B cell (primary cell): ENCODE measurements at regions not wholly inside any gene's neighbourhood (a gene's known extent, or its start where the extent isn't known, plus 50 kb on each side); places are given as distances from the start of the nearest gene placed in this dataset.
"Not testable (repeated sequence)": the region's sequence is repeated elsewhere in the genome, so short reads cannot be mapped to it uniquely, and the experiment has no call there.

Experiments used
- ATAC-seq: fragments of 200-7000 bp; cut with Tn5 transposase; one replicate; pipeline ENCODE4 v1.10.0; 2021; ENCODE audit warnings: low read depth, mild to moderate bottlenecking, moderate number of reproducible peaks, moderate library complexity
- CTCF ChIA-PET: fragments of 350-600 bp; sonication (Branson Sonifier 250); formaldehyde crosslinking; loops from one replicate; lab custom pipeline; 2021; ENCODE audit warnings: antibody characterized with exemption, inconsistent platforms; lab: Charles Lee
- POLR2A ChIA-PET: fragments of 350-600 bp; sonication (Branson Sonifier 250); formaldehyde crosslinking; loops from one replicate; lab custom pipeline; 2021; ENCODE audit warnings: antibody characterized with exemption; lab: Charles Lee
- DNase-seq: peaks from one replicate; pipeline ENCODE4 v3.0.0; 2013
- H2AFZ ChIP-seq: 2 replicates; pipeline ENCODE4 v1.6.1; 2012; ENCODE audit warnings: mild to moderate bottlenecking, low read depth, low read length; ENCODE audit not compliant: insufficient read depth, poor library complexity, severe bottlenecking
- H3K27ac ChIP-seq, 2 donors: 1 replicate in 1 of 2; 2 replicates in 1 of 2; pipeline ENCODE4 v1.5.1; 2012 to 2013; ENCODE audit warnings: low read length in 2 of 2, mild to moderate bottlenecking in 2 of 2, moderate library complexity in 1 of 2
- H3K27me3 ChIP-seq, 4 experiments: fragments of 200-600 bp in 1 of 4; sonication (generic) in 1 of 4; replicated peaks in 1 of 4; 1 replicate in 2 of 4; 2 replicates in 2 of 4; pipeline versions ENCODE4 v1.6.1 to v1.7.0; 2013 to 2016; ENCODE audit warnings: low read length in 3 of 4, mild to moderate bottlenecking in 2 of 4, mixed read lengths in 1 of 4, moderate library complexity in 1 of 4; ENCODE audit not compliant: insufficient read depth in 4 of 4, control insufficient read depth in 3 of 4; ENCODE audit errors: control extremely low read depth in 1 of 4
- H3K36me3 ChIP-seq, 2 experiments: replicated peaks in 1 of 2; 1 replicate in 1 of 2; 2 replicates in 1 of 2; pipeline versions ENCODE4 v1.6.1 to v1.7.1; 2013; ENCODE audit warnings: low read length in 1 of 2; ENCODE audit not compliant: insufficient read depth in 2 of 2, control insufficient read depth in 1 of 2; ENCODE audit errors: control extremely low read depth in 1 of 2, extremely low read depth in 1 of 2
- H3K4me1 ChIP-seq, 2 donors: fragments of 200-600 bp in 1 of 2; sonication (generic) in 1 of 2; 1 replicate in 1 of 2; 2 replicates in 1 of 2; pipeline versions ENCODE4 v1.5.1 to v1.6.1; 2013 to 2017; ENCODE audit warnings: low read length in 2 of 2; ENCODE audit not compliant: control insufficient read depth in 2 of 2, insufficient read depth in 2 of 2
- H3K4me2 ChIP-seq: replicated peaks from 2 replicates; pipeline ENCODE3; 2012; ENCODE audit warnings: mild to moderate bottlenecking, low read depth, low read length; ENCODE audit not compliant: poor library complexity, severe bottlenecking
- H3K4me3 ChIP-seq, 5 experiments: fragments of 200-600 bp in 1 of 5; sonication (generic) in 1 of 5; 1 replicate in 3 of 5; 2 replicates in 2 of 5; pipeline versions ENCODE4 v1.5.1 to v1.7.0; 2011 to 2016; ENCODE audit warnings: low read length in 4 of 5, mild to moderate bottlenecking in 4 of 5, low read depth in 2 of 5, control low read depth in 1 of 5, moderate library complexity in 1 of 5; ENCODE audit not compliant: insufficient read depth in 1 of 5; ENCODE audit errors: control extremely low read depth in 1 of 5, extremely low read depth in 1 of 5
- H3K79me2 ChIP-seq: fragments of 200-600 bp; sonication (generic); one replicate; pipeline ENCODE4 v1.6.0; 2016; ENCODE audit warnings: low read length; ENCODE audit not compliant: control insufficient read depth, insufficient read depth
- H3K9ac ChIP-seq: fragments of 200-600 bp; sonication (generic); 2 replicates; pipeline ENCODE4 v1.6.1; 2017; ENCODE audit warnings: mild to moderate bottlenecking, low read length, moderate library complexity
- H3K9me3 ChIP-seq, 3 donors: one replicate each; pipeline versions ENCODE4 v1.6.1 to v1.7.1; 2013; ENCODE audit warnings: low read length in 2 of 3; ENCODE audit not compliant: control insufficient read depth in 2 of 3, insufficient read depth in 1 of 3; ENCODE audit errors: control extremely low read depth in 1 of 3
- H4K20me1 ChIP-seq: 2 replicates; pipeline ENCODE4 v1.6.0; 2012; ENCODE audit warnings: mild to moderate bottlenecking, low read length; ENCODE audit not compliant: insufficient read depth, control insufficient read depth, poor library complexity, severe bottlenecking
- H3K27ac Mint-ChIP-seq: one replicate; pipeline ENCODE4 v1.8.0; 2021; ENCODE audit warnings: mixed read lengths
- H3K27me3 Mint-ChIP-seq: one replicate; pipeline ENCODE4 v1.8.0; 2021; ENCODE audit warnings: mixed read lengths
- H3K4me1 Mint-ChIP-seq: one replicate; pipeline ENCODE4 v1.8.0; 2021; ENCODE audit warnings: mixed read lengths
- H3K4me3 Mint-ChIP-seq: one replicate; pipeline ENCODE4 v1.8.0; 2021; ENCODE audit warnings: mixed read lengths
- H3K9me3 Mint-ChIP-seq: one replicate; pipeline ENCODE4 v1.8.0; 2022; ENCODE audit warnings: mixed read lengths; ENCODE audit not compliant: insufficient read depth
- WGBS: methylation state at CpG from one replicate; pipeline ENCODE4 v1.1.5; 2013; ENCODE audit warnings: missing lambda C conversion rate; ENCODE audit not compliant: insufficient coverage; 5-methylcytosine and 5-hydroxymethylcytosine counted together
- intact Hi-C: fragments of 100-400 bp; cut with micrococcal nuclease; formaldehyde crosslinking; loops from one replicate; pipeline ENCODE4 v1.10.0; 2022

- 86% methylated on average over 1 of the region's 4 CpGs for WGBS
Observed at GRCh38 chr2:90105142-90105541, 1413.7 kb downstream of the RPIA start.

GRCh38 chr2:90123409-90123808 lies 1431.9 kb downstream of the RPIA start:
- POLR2A ChIA-PET, H3K9me3 ChIP-seq, H3K27ac ChIP-seq, H3K36me3 ChIP-seq, DNase-seq, H2AFZ ChIP-seq, H3K4me3 Mint-ChIP-seq, CTCF ChIA-PET, ATAC-seq, H3K9me3 Mint-ChIP-seq, H3K4me3 ChIP-seq, H3K79me2 ChIP-seq, H3K9ac ChIP-seq, H3K4me2 ChIP-seq, H3K27ac Mint-ChIP-seq, H3K27me3 Mint-ChIP-seq, H4K20me1 ChIP-seq, H3K27me3 ChIP-seq, H3K4me1 ChIP-seq, H3K4me1 Mint-ChIP-seq, intact Hi-C loops: not testable (repeated sequence)
- WGBS: no CpG with 5 or more reads among the region's 4 CpGs

More at GRCh38 chr2:90105142-90105541, 1413.7 kb downstream of the RPIA start:
- H3K4me1 Mint-ChIP-seq, H3K4me3 ChIP-seq, CTCF ChIA-PET, ATAC-seq, intact Hi-C loops, H3K36me3 ChIP-seq, H3K27ac ChIP-seq, H3K27ac Mint-ChIP-seq, H3K9me3 ChIP-seq, H3K79me2 ChIP-seq, H2AFZ ChIP-seq, H4K20me1 ChIP-seq, H3K27me3 Mint-ChIP-seq, POLR2A ChIA-PET, H3K4me2 ChIP-seq, H3K27me3 ChIP-seq, H3K9me3 Mint-ChIP-seq, DNase-seq, H3K4me3 Mint-ChIP-seq, H3K4me1 ChIP-seq, H3K9ac ChIP-seq: not testable (repeated sequence)

- H3K4me3 ChIP-seq, H3K27me3 Mint-ChIP-seq, H3K4me3 Mint-ChIP-seq, H3K9me3 ChIP-seq, H2AFZ ChIP-seq, H3K27ac Mint-ChIP-seq, DNase-seq, H3K27me3 ChIP-seq, H3K9me3 Mint-ChIP-seq, H3K36me3 ChIP-seq, H3K4me1 Mint-ChIP-seq, H3K79me2 ChIP-seq, H3K4me1 ChIP-seq, H4K20me1 ChIP-seq, intact Hi-C loops, ATAC-seq, POLR2A ChIA-PET, H3K4me2 ChIP-seq, H3K27ac ChIP-seq, H3K9ac ChIP-seq, CTCF ChIA-PET: not testable (repeated sequence)
- WGBS: no CpG with 5 or more reads among the region's 1 CpG
Observed at GRCh38 chr2:90139046-90139445, 1447.6 kb downstream of the RPIA start.

- WGBS: 0% methylated on average over 1 of the region's 5 CpGs
- H3K9me3 Mint-ChIP-seq, ATAC-seq, H3K4me3 Mint-ChIP-seq, H2AFZ ChIP-seq, H3K4me3 ChIP-seq, CTCF ChIA-PET, DNase-seq, H3K27ac Mint-ChIP-seq, H3K27ac ChIP-seq, POLR2A ChIA-PET, H4K20me1 ChIP-seq, H3K4me1 ChIP-seq, H3K79me2 ChIP-seq, H3K27me3 ChIP-seq, H3K4me2 ChIP-seq, intact Hi-C loops, H3K36me3 ChIP-seq, H3K4me1 Mint-ChIP-seq, H3K9ac ChIP-seq, H3K9me3 ChIP-seq: not testable (repeated sequence)
- peaks cover 11% of the 10 kb centered on the region for H3K27me3 Mint-ChIP-seq
Observed at GRCh38 chr2:90141558-90141957, 1450.1 kb downstream of the RPIA start.
